ENCODE measurements at regions not wholly inside any gene's neighbourhood (a gene's known extent, or its start where the extent isn't known, plus 50 kb on each side); places are given as distances from the start of the nearest gene placed in this dataset.

- Mint-ChIP-seq H3K36me3 (ENCODE audit: low read depth) (no peaks in the 10 kb centered on the region), H3K4me3 (no peak overlapping the region), H3K27ac (no peak overlapping the region), H3K4me1 (ENCODE audit: low read depth) (no peaks in the 10 kb centered on the region), H3K9me3 (peaks cover 46% of the 10 kb centered on the region), H3K27me3 (ENCODE audit: insufficient read depth) (no peaks in the 10 kb centered on the region)
- no peak for TF ChIP-seq CTCF (IDR thresholded peaks at IDR 0.05)
- no peak for DNase-seq
These were observed 127.6 kb downstream of the KIF2B start for GRCh38 chr17:53950207-53950857.

GRCh38 chr17:53950858-53951250, 128.1 kb downstream of the KIF2B start:
- Mint-ChIP-seq H3K36me3 (ENCODE audit: low read depth) (no peaks in the 10 kb centered on the region), H3K9me3 (peaks cover 51% of the 10 kb centered on the region), H3K4me1 (ENCODE audit: low read depth) (no peaks in the 10 kb centered on the region), H3K4me3 (no peak overlapping the region), H3K27ac (no peak overlapping the region), H3K27me3 (ENCODE audit: insufficient read depth) (no peaks in the 10 kb centered on the region)
- TF ChIP-seq CTCF (IDR thresholded peaks at IDR 0.05), result no peak
- DNase-seq, result no peak

GRCh38 chr17:53971361-53971760, 148.6 kb downstream of the KIF2B start:
- H3K27me3 Mint-ChIP-seq (ENCODE audit: insufficient read depth), result no peaks in the 10 kb centered on the region
- no peak overlapping the region for H3K4me3 Mint-ChIP-seq
- H3K4me1 Mint-ChIP-seq (ENCODE audit: low read depth), result no peaks in the 10 kb centered on the region
- H3K9me3 Mint-ChIP-seq, result peaks cover 41% of the 10 kb centered on the region
- no peak for DNase-seq
- no peak for TF ChIP-seq CTCF (IDR thresholded peaks at IDR 0.05)
- H3K27ac Mint-ChIP-seq, result no peak overlapping the region
- H3K36me3 Mint-ChIP-seq (ENCODE audit: low read depth), result no peaks in the 10 kb centered on the region

GRCh38 chr17:53979991-53980390, 157.3 kb downstream of the KIF2B start:
- Mint-ChIP-seq H3K27ac (no peak overlapping the region), H3K9me3 (peaks cover 41% of the 10 kb centered on the region)

GRCh38 chr17:53996131-53996530, 173.4 kb downstream of the KIF2B start:
- H3K36me3 Mint-ChIP-seq (ENCODE audit: low read depth), result no peaks in the 10 kb centered on the region
- H3K4me1 Mint-ChIP-seq (ENCODE audit: low read depth), result no peaks in the 10 kb centered on the region
- no peaks in the 10 kb centered on the region for H3K27me3 Mint-ChIP-seq (ENCODE audit: insufficient read depth)
- no peak for DNase-seq
- H3K9me3 Mint-ChIP-seq, result peaks cover 37% of the 10 kb centered on the region
- TF ChIP-seq CTCF (IDR thresholded peaks at IDR 0.05), result no peak
- no peak overlapping the region for H3K27ac Mint-ChIP-seq
- no peak overlapping the region for H3K4me3 Mint-ChIP-seq

More at GRCh38 chr17:53979991-53980390, 157.3 kb downstream of the KIF2B start:
- no peaks in the 10 kb centered on the region for H3K4me1 Mint-ChIP-seq (ENCODE audit: low read depth)
- TF ChIP-seq CTCF (IDR thresholded peaks at IDR 0.05), result no peak
- no peak overlapping the region for H3K4me3 Mint-ChIP-seq
- no peak for DNase-seq
- H3K36me3 Mint-ChIP-seq (ENCODE audit: low read depth), result no peaks in the 10 kb centered on the region
- H3K27me3 Mint-ChIP-seq (ENCODE audit: insufficient read depth), result no peaks in the 10 kb centered on the region
